Bronchial epithelial cell (primary cell): ENCODE measurements at regions not wholly inside any gene's neighbourhood (a gene's known extent, or its start where the extent isn't known, plus 50 kb on each side); places are given as distances from the start of the nearest gene placed in this dataset.

ENCODE experiments used
- DNase-seq: peaks from one replicate; pipeline ENCODE4 v3.0.0-alpha.2; 2010; ENCODE audit warnings: low read depth
- FAIRE-seq: peaks from 2 replicates; lab custom pipeline; 2011; peaks lifted over from hg19 to GRCh38; lab: Jason Lieb, UNC
- H3K27me3 ChIP-seq: 2 replicates; pipeline ENCODE4 v1.5.1; 2011; ENCODE audit warnings: low read length; ENCODE audit not compliant: control insufficient read depth, insufficient read depth
- H3K36me3 ChIP-seq: 2 replicates; pipeline ENCODE4 v1.5.1; 2011; ENCODE audit warnings: low read length; ENCODE audit not compliant: control insufficient read depth, insufficient read depth
- H3K4me3 ChIP-seq: 2 replicates; pipeline ENCODE4 v1.5.1; 2011; ENCODE audit warnings: mild to moderate bottlenecking, low read depth, low read length, control low read depth
- TF ChIP-seq, protein P1 (sequence below): IDR thresholded peaks from 2 replicates; pipeline ENCODE4 v1.5.1; 2011; ENCODE audit warnings: mild to moderate bottlenecking, moderate library complexity, low read length, control low read depth, inconsistent platforms; ENCODE audit not compliant: insufficient read depth, severe bottlenecking

DNA sequence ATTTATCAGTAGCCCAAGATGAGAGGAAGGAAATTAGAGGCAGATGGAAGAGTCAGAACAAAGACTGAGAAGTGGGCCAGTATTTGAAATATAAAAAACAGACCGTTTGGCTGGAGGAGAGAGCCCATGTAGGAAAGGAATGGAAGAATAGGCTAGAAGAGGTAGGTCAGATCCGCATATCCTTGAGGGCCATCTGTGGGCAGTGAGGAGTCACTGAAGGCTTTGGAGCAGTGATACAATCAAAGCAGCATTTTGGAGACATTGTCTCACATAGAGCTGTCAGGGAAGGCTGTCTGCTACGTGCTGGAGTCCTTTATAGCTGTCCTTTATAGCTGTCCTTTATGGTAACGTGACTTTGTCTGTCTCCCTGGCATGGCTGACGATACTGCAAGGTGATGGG is 92.0 kb upstream of the VEPH1 start:
- FAIRE-seq (no peak), DNase-seq (no peak)
- H3K36me3 ChIP-seq = no peaks in the 10 kb centered on the region
- no peaks in the 10 kb centered on the region for H3K27me3 ChIP-seq
- H3K4me3 ChIP-seq = no peak overlapping the region
- TF ChIP-seq, protein P1, sequence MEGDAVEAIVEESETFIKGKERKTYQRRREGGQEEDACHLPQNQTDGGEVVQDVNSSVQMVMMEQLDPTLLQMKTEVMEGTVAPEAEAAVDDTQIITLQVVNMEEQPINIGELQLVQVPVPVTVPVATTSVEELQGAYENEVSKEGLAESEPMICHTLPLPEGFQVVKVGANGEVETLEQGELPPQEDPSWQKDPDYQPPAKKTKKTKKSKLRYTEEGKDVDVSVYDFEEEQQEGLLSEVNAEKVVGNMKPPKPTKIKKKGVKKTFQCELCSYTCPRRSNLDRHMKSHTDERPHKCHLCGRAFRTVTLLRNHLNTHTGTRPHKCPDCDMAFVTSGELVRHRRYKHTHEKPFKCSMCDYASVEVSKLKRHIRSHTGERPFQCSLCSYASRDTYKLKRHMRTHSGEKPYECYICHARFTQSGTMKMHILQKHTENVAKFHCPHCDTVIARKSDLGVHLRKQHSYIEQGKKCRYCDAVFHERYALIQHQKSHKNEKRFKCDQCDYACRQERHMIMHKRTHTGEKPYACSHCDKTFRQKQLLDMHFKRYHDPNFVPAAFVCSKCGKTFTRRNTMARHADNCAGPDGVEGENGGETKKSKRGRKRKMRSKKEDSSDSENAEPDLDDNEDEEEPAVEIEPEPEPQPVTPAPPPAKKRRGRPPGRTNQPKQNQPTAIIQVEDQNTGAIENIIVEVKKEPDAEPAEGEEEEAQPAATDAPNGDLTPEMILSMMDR = no peak

DNA sequence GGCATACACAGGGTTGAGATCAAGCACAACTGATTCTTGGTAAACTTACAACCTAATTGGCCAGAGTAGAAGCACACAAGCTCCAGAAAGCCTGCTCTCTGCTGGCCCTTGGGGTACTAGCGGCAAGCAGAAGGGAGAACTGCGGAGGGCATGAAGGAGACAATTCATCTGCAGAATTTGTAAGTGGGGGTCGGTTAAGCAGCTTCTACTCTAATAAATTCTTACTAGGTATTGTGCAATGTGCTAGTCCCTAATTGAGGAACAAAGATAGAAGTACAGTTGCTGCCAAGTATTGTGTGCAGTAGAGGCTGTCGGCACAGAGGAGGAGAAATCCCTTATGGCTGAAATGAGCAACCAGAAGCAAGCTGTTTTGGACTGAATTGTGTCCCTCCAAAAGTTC is 91.2 kb upstream of the VEPH1 start:
- no peak for DNase-seq
- TF ChIP-seq, protein P1 = no peak
- H3K27me3 ChIP-seq = no peaks in the 10 kb centered on the region
- H3K4me3 ChIP-seq = no peak overlapping the region
- no peaks in the 10 kb centered on the region for H3K36me3 ChIP-seq
- FAIRE-seq = no peak

DNA sequence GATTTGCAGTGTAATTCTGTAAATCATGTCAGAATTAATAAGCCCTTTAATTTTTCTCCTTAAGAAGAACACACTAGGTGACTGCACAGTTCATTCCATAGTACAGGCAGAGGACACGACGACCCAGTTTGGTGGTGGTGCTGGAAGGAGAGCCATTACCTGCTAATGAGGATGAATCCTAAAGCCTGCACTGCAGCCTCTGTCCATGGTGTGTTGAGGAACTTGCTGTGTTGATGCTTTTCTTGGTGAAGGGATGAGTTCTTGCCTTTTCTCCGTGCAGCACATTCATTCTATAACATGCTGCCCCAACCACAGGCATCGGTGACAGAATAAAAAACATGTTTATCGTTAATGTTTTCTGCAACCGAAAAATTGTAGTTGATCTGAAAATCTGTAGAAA is 89.6 kb upstream of the VEPH1 start:
- TF ChIP-seq, protein P1 = no peak
- H3K36me3 ChIP-seq = no peaks in the 10 kb centered on the region
- no peak for DNase-seq
- no peaks in the 10 kb centered on the region for H3K27me3 ChIP-seq
- no peak overlapping the region for H3K4me3 ChIP-seq
- FAIRE-seq = no peak

DNA sequence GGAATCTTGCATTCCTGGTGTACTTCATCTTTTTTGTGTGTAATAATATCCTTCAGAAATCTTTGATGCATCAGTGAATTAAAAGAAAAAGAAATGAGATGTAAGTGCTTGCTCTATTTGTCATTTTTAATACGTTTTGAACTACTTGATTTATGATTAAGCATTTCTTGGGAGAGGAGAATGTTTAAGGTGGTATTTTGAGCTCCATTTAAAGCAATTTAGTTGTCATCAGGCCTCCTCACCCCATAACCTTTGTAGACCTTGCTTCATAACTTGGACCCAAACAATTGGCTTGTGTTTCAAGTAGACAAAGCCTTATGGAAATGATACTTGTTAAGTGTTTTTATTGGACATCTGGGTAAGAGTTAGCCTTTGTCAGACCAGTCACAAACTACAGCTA is 87.1 kb upstream of the VEPH1 start:
- H3K36me3 ChIP-seq = no peaks in the 10 kb centered on the region
- TF ChIP-seq, protein P1 = no peak
- DNase-seq (no peak), FAIRE-seq (no peak)
- no peaks in the 10 kb centered on the region for H3K27me3 ChIP-seq
- H3K4me3 ChIP-seq = no peak overlapping the region

DNA sequence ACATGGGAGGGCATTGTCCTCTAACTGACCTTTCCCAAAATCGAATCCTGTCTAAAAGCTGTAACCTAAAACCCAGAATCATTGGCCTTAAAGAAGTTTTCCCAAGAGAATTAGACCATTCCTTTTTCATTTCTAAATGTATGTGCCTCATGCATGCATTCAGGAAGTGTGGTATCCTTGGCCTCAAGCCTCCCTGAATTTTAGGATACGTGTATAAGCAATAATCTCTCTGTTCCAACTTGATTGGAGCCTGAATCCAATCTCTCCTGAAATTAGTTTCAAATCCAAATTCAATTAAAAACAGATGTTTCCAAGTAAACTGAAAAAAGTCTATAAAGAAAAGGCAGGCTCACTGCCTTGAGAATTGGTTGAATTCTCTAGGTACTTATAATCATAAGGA is 86.0 kb upstream of the VEPH1 start:
- FAIRE-seq = no peak
- TF ChIP-seq, protein P1 = no peak
- Histone ChIP-seq H3K27me3 (no peaks in the 10 kb centered on the region), H3K36me3 (no peaks in the 10 kb centered on the region), H3K4me3 (no peak overlapping the region)
- DNase-seq = no peak

DNA sequence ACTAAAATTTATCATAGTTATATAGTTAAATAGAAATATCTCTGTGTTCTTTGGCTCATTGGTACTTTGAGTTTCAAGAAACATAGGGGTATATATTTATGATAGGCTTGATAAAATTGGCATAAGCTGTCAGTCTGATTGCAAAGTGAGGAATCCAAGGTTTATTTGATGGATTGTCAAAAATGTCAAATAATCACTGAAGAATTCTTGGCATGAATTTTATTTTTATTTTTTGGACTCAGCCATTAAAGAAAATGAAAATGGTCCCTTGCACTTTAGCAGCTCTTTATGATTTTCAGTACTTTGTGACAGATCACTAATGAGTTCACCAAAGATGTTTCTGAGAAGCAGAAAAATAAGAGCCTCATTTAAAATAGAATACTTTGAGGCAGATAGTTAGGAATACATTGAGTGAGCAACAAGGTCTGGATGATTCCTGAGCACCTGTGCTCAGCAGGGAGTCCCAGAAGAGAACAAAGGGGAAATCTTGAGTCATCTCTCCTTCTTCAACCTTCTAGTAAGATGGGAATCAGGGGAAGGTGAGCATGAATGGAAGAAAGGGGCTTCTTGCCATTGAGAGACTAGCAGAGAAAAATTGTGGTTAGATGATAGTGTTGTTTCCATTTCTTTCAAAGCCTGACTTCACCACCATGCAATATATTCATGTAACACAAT is 85.3 kb upstream of the VEPH1 start:
- DNase-seq = no peak
- Histone ChIP-seq H3K4me3 (no peak overlapping the region), H3K27me3 (no peaks in the 10 kb centered on the region), H3K36me3 (no peaks in the 10 kb centered on the region)
- TF ChIP-seq, protein P1 = no peak
- no peak for FAIRE-seq
